ENCODE measurements at regions not wholly inside any gene's neighbourhood (a gene's known extent, or its start where the extent isn't known, plus 50 kb on each side); places are given as distances from the start of the nearest gene placed in this dataset.
"Not testable (repeated sequence)": the region's sequence is repeated elsewhere in the genome, so short reads cannot be mapped to it uniquely, and the experiment has no call there.

DNA sequence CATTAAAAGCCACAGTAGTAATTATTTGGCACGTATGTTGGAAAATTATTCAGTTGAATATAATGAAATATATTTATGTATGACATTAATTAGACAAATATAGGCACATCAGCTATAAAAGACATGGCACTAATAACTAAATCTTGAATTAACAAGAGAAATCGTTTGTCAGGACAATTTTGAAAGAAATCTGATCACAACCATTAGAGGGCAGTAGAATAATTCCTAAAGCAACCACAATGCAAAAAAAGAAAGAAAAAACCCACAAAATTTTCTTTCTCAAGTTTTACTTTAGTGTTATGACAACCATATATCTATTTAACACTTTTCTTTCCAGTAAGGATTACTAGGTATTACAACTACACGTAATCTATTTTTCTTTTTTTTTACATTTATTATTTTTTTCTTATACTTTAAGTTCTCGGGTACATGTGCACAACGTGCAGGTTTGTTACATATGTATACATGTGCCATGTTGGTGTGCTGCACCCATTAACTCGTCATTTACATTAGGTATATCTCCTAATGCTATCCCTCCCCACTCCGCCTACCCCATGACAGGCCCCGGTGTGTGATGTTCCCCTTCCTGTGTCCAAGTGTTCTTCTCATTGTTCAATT lies 126.8 kb upstream of the STK17B start:
- TF ChIP-seq POLR2A (IDR thresholded peaks at IDR 0.05): not testable (repeated sequence)
- peak; percentile 47 to 83 (median 67) for TF ChIP-seq CTCF (IDR thresholded peaks at IDR 0.05)
